ENCODE measurements at regions not wholly inside any gene's neighbourhood (a gene's known extent, or its start where the extent isn't known, plus 50 kb on each side); places are given as distances from the start of the nearest gene placed in this dataset.
"Not testable (repeated sequence)": the region's sequence is repeated elsewhere in the genome, so short reads cannot be mapped to it uniquely, and the experiment has no call there.

DNA sequence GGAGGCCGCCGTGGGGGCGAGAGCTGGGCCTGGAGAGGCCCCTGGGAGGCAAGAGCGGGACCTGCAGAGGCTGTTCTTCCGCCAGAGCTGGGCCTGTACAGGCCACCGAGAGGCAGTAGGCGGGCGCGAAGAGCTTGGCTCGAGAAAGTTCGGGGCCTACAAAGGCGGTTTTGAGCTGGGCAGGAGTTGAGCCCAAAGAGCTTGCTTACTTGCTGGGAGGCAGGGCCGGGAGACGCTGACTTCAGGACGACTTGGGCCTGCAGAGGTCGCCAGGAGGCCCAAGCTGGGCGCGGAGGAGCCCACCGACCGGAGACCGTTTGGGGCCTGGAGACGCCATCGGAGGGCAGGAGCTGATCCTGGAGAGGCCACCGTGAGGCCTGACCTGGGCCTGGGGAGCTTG lies 257.1 kb upstream of the NUPR2 start:
- TF ChIP-seq, protein P1, sequence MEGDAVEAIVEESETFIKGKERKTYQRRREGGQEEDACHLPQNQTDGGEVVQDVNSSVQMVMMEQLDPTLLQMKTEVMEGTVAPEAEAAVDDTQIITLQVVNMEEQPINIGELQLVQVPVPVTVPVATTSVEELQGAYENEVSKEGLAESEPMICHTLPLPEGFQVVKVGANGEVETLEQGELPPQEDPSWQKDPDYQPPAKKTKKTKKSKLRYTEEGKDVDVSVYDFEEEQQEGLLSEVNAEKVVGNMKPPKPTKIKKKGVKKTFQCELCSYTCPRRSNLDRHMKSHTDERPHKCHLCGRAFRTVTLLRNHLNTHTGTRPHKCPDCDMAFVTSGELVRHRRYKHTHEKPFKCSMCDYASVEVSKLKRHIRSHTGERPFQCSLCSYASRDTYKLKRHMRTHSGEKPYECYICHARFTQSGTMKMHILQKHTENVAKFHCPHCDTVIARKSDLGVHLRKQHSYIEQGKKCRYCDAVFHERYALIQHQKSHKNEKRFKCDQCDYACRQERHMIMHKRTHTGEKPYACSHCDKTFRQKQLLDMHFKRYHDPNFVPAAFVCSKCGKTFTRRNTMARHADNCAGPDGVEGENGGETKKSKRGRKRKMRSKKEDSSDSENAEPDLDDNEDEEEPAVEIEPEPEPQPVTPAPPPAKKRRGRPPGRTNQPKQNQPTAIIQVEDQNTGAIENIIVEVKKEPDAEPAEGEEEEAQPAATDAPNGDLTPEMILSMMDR (IDR thresholded peaks at IDR 0.05): not testable (repeated sequence)
- not testable (repeated sequence) for TF ChIP-seq ZFX (IDR thresholded peaks at IDR 0.05; ENCODE audit: borderline replicate concordance)

Data from 22Rv1 (cell line).